Endothelial cell of umbilical vein (primary cell): ENCODE measurements at regions not wholly inside any gene's neighbourhood (a gene's known extent, or its start where the extent isn't known, plus 50 kb on each side); places are given as distances from the start of the nearest gene placed in this dataset.

ENCODE experiments used
- BruUV-seq: library from RNA; stranded (reverse); fragments of 400-500 nt; replicated peaks from 2 replicates; lab custom pipeline; 2021; lab: Mats Ljungman, UMichigan
- CTCF ChIA-PET: fragments of 300-600, 350-600 bp; sonication (Branson Sonifier 250); formaldehyde crosslinking; loops from one replicate; lab custom pipeline; 2021; ENCODE audit warnings: antibody characterized with exemption, inconsistent platforms; lab: Charles Lee
- POLR2A ChIA-PET: fragments of 300-600, 350-600 bp; sonication (Branson Sonifier 250); formaldehyde crosslinking; loops from one replicate; lab custom pipeline; 2021; ENCODE audit warnings: antibody characterized with exemption, inconsistent platforms; lab: Charles Lee
- DNase-seq: peaks from one replicate; pipeline ENCODE4 v3.0.0-alpha.2; 2011; ENCODE audit warnings: low read depth, low spot score
- FAIRE-seq: peaks from 2 replicates; lab custom pipeline; 2011; peaks lifted over from hg19 to GRCh38; lab: Jason Lieb, UNC
- H2AFZ ChIP-seq: 2 replicates; pipeline ENCODE4 v1.6.0; 2012; ENCODE audit warnings: low read depth, low read length, control low read depth, inconsistent platforms
- H3K27ac ChIP-seq: 2 replicates; pipeline ENCODE4 v1.5.1; 2011; ENCODE audit warnings: low read depth, mild to moderate bottlenecking, control low read depth, low read length, moderate library complexity; ENCODE audit not compliant: insufficient read depth
- H3K27me3 ChIP-seq, 2 experiments: 2 replicates each; pipeline versions ENCODE4 v1.6.0 to v1.6.1; 2011; ENCODE audit warnings: low read length in 2 of 2, mixed read lengths in 1 of 2; ENCODE audit not compliant: control insufficient read depth in 2 of 2, insufficient read depth in 2 of 2
- H3K36me3 ChIP-seq, 2 experiments: 2 replicates in 1 of 2; 3 replicates in 1 of 2; pipeline ENCODE4 v1.5.1; 2011; ENCODE audit warnings: low read length in 2 of 2, mild to moderate bottlenecking in 1 of 2, moderate library complexity in 1 of 2; ENCODE audit not compliant: control insufficient read depth in 2 of 2, insufficient read depth in 2 of 2; ENCODE audit errors: extremely low read depth in 1 of 2
- H3K4me1 ChIP-seq: 3 replicates; pipeline ENCODE4 v1.5.1; 2011; ENCODE audit warnings: mild to moderate bottlenecking, low read length; ENCODE audit not compliant: control insufficient read depth, insufficient read depth; ENCODE audit errors: extremely low read depth
- H3K4me2 ChIP-seq: 2 replicates; pipeline ENCODE4 v1.6.1; 2011; ENCODE audit warnings: low read length, control low read depth, mixed read lengths; ENCODE audit not compliant: insufficient read depth
- H3K4me3 ChIP-seq, 3 experiments: fragments of 200-600 bp in 1 of 3; sonication (generic), shearing (Covaris generic) in 1 of 3; replicated peaks in 1 of 3; 2 replicates each; pipeline ENCODE4 v1.5.1; 2011 to 2016; ENCODE audit warnings: control low read depth in 3 of 3, low read length in 3 of 3, mild to moderate bottlenecking in 2 of 3, inconsistent platforms in 1 of 3, low read depth in 1 of 3, moderate library complexity in 1 of 3; ENCODE audit not compliant: insufficient read depth in 1 of 3
- H3K79me2 ChIP-seq: 2 replicates; pipeline ENCODE4 v1.6.0; 2012; ENCODE audit warnings: low read length, inconsistent platforms; ENCODE audit not compliant: control insufficient read depth, insufficient read depth
- H3K9ac ChIP-seq: replicated peaks from 2 replicates; pipeline ENCODE3; 2011; ENCODE audit warnings: low read length, control low read depth; ENCODE audit not compliant: insufficient read depth; ENCODE audit errors: extremely low read depth
- H3K9me1 ChIP-seq: replicated peaks from 3 replicates; pipeline ENCODE4 v1.6.0; 2011; ENCODE audit warnings: mild to moderate bottlenecking, low read length; ENCODE audit not compliant: control insufficient read depth, insufficient read depth; ENCODE audit errors: extremely low read depth
- H3K9me3 ChIP-seq: replicated peaks from 2 replicates; pipeline ENCODE4 v1.5.1; 2012; ENCODE audit warnings: low read length, inconsistent platforms; ENCODE audit not compliant: control insufficient read depth, insufficient read depth
- H4K20me1 ChIP-seq: replicated peaks from 2 replicates; pipeline ENCODE3; 2011; ENCODE audit warnings: mild to moderate bottlenecking, low read length; ENCODE audit not compliant: control insufficient read depth, insufficient read depth; ENCODE audit errors: extremely low read depth
- EZH2 ChIP-seq: IDR thresholded peaks from 2 replicates; pipeline ENCODE4 v1.6.1; 2012; ENCODE audit warnings: borderline replicate concordance, low read depth, mild to moderate bottlenecking, moderate library complexity, low read length, inconsistent platforms; ENCODE audit not compliant: severe bottlenecking
- FOS ChIP-seq: IDR thresholded peaks from 2 replicates; pipeline ENCODE4 v1.6.1; 2011; ENCODE audit warnings: mild to moderate bottlenecking, low read length, moderate library complexity, borderline replicate concordance; ENCODE audit not compliant: insufficient read depth
- GATA2 ChIP-seq: IDR thresholded peaks from 2 replicates; pipeline ENCODE4 v1.7.0; 2011; ENCODE audit warnings: low read depth, mild to moderate bottlenecking, moderate library complexity, mixed read lengths, low read length; ENCODE audit not compliant: insufficient read length, insufficient read depth
- JUN ChIP-seq: IDR thresholded peaks from 2 replicates; pipeline ENCODE4 v1.6.1; 2011; ENCODE audit warnings: borderline replicate concordance, low read depth; ENCODE audit not compliant: insufficient read length, insufficient read depth
- MYC ChIP-seq: IDR thresholded peaks from one replicate; pipeline ENCODE4 v1.6.1; 2011; ENCODE audit warnings: mild to moderate bottlenecking, low read depth, low read length
- POLR2A ChIP-seq: IDR thresholded peaks from 2 replicates; pipeline ENCODE4 v1.6.1; 2012; ENCODE audit warnings: low read depth, mild to moderate bottlenecking, control low read depth, low read length
- POLR2AphosphoS5 ChIP-seq: IDR thresholded peaks from 2 replicates; pipeline ENCODE4 v1.6.1; 2012; ENCODE audit warnings: low read depth, mild to moderate bottlenecking, control low read depth, low read length, moderate library complexity; ENCODE audit not compliant: insufficient read depth
- dilution Hi-C: fragments of 300-500 bp; cut with MboI; formaldehyde crosslinking; loops from one replicate; pipeline ENCODE4 v1.15.0; 2019; ENCODE audit warnings: low sequenced_read_pairs; ENCODE audit not compliant: extremely low pct_ligation_motif_present
- intact Hi-C: fragments of 100-400 bp; cut with micrococcal nuclease; formaldehyde crosslinking; loops from one replicate; pipeline ENCODE4 v1.10.0; 2022
- TF ChIP-seq, protein P1 (sequence below), 2 donors: IDR thresholded peaks; 1 replicate in 1 of 2; 2 replicates in 1 of 2; pipeline ENCODE4 v1.5.1; 2011; ENCODE audit warnings: low read length in 2 of 2, mild to moderate bottlenecking in 2 of 2, moderate library complexity in 2 of 2, control low read depth in 1 of 2, inconsistent platforms in 1 of 2, low read depth in 1 of 2; ENCODE audit not compliant: insufficient read depth in 1 of 2; ENCODE audit errors: extremely low read depth in 1 of 2
- TF ChIP-seq, protein P2 (sequence below): IDR thresholded peaks from 2 replicates; pipeline ENCODE4 v1.6.1; 2011; ENCODE audit not compliant: insufficient read depth, insufficient read length

GRCh38 chr4:159735281-159736207, 632.7 kb downstream of the RAPGEF2 start:
- BruUV-seq = no TSS peak
- no peaks in the 10 kb centered on the region for H3K9me1 ChIP-seq
- DNase-seq (no peak), FAIRE-seq (no peak)
- dilution Hi-C loops = no loop called here
- no peak overlapping the region for H2AFZ ChIP-seq
- no peak overlapping the region for H3K4me2 ChIP-seq
- CTCF ChIA-PET = no interaction called here
- POLR2A ChIA-PET = no interaction called here
- no peaks in the 10 kb centered on the region for H4K20me1 ChIP-seq
- no peak overlapping the region for H3K4me3 ChIP-seq
- no peaks in the 10 kb centered on the region for H3K36me3 ChIP-seq
- no peak overlapping the region for H3K9ac ChIP-seq
- intact Hi-C loops = no loop called here
- no peaks in the 10 kb centered on the region for H3K9me3 ChIP-seq
- H3K27ac ChIP-seq = no peak overlapping the region
- TF ChIP-seq JUN (no peak), FOS (no peak), POLR2A (no peak), MYC (no peak), GATA2 (no peak), POLR2AphosphoS5 (no peak), EZH2 (no peak)
- TF ChIP-seq, protein P1, sequence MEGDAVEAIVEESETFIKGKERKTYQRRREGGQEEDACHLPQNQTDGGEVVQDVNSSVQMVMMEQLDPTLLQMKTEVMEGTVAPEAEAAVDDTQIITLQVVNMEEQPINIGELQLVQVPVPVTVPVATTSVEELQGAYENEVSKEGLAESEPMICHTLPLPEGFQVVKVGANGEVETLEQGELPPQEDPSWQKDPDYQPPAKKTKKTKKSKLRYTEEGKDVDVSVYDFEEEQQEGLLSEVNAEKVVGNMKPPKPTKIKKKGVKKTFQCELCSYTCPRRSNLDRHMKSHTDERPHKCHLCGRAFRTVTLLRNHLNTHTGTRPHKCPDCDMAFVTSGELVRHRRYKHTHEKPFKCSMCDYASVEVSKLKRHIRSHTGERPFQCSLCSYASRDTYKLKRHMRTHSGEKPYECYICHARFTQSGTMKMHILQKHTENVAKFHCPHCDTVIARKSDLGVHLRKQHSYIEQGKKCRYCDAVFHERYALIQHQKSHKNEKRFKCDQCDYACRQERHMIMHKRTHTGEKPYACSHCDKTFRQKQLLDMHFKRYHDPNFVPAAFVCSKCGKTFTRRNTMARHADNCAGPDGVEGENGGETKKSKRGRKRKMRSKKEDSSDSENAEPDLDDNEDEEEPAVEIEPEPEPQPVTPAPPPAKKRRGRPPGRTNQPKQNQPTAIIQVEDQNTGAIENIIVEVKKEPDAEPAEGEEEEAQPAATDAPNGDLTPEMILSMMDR (IDR thresholded peaks at IDR 0.05; ENCODE audit: extremely low read depth in 1 of 2, insufficient read depth in 1 of 2, low read depth in 1 of 2, low read length in 2 of 2) = no peak
- TF ChIP-seq, protein P2, sequence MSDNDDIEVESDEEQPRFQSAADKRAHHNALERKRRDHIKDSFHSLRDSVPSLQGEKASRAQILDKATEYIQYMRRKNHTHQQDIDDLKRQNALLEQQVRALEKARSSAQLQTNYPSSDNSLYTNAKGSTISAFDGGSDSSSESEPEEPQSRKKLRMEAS = no peak
- no peaks in the 10 kb centered on the region for H3K79me2 ChIP-seq
- no peaks in the 10 kb centered on the region for H3K4me1 ChIP-seq
- H3K27me3 ChIP-seq = no peaks in the 10 kb centered on the region
